ENCODE measurements at regions not wholly inside any gene's neighbourhood (a gene's known extent, or its start where the extent isn't known, plus 50 kb on each side); places are given as distances from the start of the nearest gene placed in this dataset.

- no peak for TF ChIP-seq POLR2AphosphoS5 (IDR thresholded peaks at IDR 0.05; ENCODE audit: low read depth, low read length)
- no peak for TF ChIP-seq POLR2A (IDR thresholded peaks at IDR 0.05; ENCODE audit: control extremely low read depth in 1 of 2, low read depth in 2 of 2, low read length in 2 of 2)
- TF ChIP-seq CTCF (IDR thresholded peaks at IDR 0.05; ENCODE audit: control extremely low read depth in 1 of 3, insufficient read depth in 1 of 3, low read depth in 1 of 3, low read length in 3 of 3): no peak
- TF ChIP-seq GTF2F1 (IDR thresholded peaks at IDR 0.05; ENCODE audit: borderline replicate concordance, low read depth, low read length): no peak
- no peak for TF ChIP-seq JUN (IDR thresholded peaks at IDR 0.05; ENCODE audit: low read depth, low read length)
- no peak for TF ChIP-seq CEBPB (IDR thresholded peaks at IDR 0.05; ENCODE audit: low read depth, low read length)
Measured at GRCh38 chr5:62043289-62044280, 262.4 kb upstream of the KIF2A start.
